Neural cell (in vitro differentiated cells): ENCODE measurements at regions not wholly inside any gene's neighbourhood (a gene's known extent, or its start where the extent isn't known, plus 50 kb on each side); places are given as distances from the start of the nearest gene placed in this dataset.

Source experiments
- CTCF ChIP-seq: fragments of 450-650 bp; IDR thresholded peaks from 2 replicates; pipeline ENCODE4 v1.5.1; 2014; ENCODE audit warnings: antibody characterized with exemption, mild to moderate bottlenecking, moderate library complexity; ENCODE audit not compliant: poor library complexity, severe bottlenecking
- EP300 ChIP-seq: fragments of 450-650 bp; conservative IDR thresholded peaks from 2 replicates; pipeline ENCODE4 v1.6.1; 2014; ENCODE audit warnings: antibody characterized with exemption, mild to moderate bottlenecking, moderate library complexity; ENCODE audit not compliant: poor library complexity, severe bottlenecking
- EZH2 ChIP-seq: fragments of 200-600, 300-800 bp; shearing (Covaris generic), sonication (generic); IDR thresholded peaks from 2 replicates; pipeline ENCODE4 v1.6.1; 2014; ENCODE audit warnings: antibody characterized with exemption, low read length, borderline replicate concordance, mild to moderate bottlenecking; ENCODE audit not compliant: insufficient read depth, poor library complexity, severe bottlenecking
- MXI1 ChIP-seq: fragments of 450-650 bp; conservative IDR thresholded peaks from 2 replicates; pipeline ENCODE4 v1.6.1; 2014; ENCODE audit warnings: antibody characterized with exemption, mild to moderate bottlenecking; ENCODE audit not compliant: poor library complexity, severe bottlenecking
- POLR2AphosphoS5 ChIP-seq: IDR thresholded peaks from 2 replicates; pipeline ENCODE4 v1.6.1; 2012
- RAD21 ChIP-seq: fragments of 450-650 bp; conservative IDR thresholded peaks from 2 replicates; pipeline ENCODE4 v1.6.1; 2014; ENCODE audit warnings: antibody characterized with exemption, mild to moderate bottlenecking, moderate library complexity
- REST ChIP-seq: IDR thresholded peaks from 2 replicates; pipeline ENCODE4 v1.6.1; 2012; ENCODE audit warnings: borderline replicate concordance
- SMC3 ChIP-seq: fragments of 450-650 bp; conservative IDR thresholded peaks from 2 replicates; pipeline ENCODE4 v1.6.1; 2014; ENCODE audit warnings: antibody characterized with exemption, mild to moderate bottlenecking, moderate library complexity; ENCODE audit not compliant: poor library complexity

DNA sequence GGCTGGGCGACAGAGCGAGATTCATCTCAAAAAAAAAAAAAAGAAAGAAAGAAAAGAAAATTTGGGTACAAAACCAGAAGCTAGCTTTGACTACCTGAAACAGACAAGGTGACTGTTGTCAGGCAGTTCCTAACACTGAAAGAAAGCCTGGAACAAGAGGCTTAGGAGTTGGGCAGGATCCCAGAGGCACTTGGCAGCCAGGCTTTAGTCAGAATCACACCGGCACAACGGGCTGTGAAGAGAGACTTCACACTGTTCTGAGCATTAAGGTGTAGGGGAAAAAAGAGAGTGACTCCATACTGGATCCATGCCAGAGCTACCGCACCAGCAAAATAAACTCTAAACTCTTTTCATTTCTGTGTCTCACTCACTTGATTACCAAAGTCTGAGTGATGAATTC, 130.8 kb downstream of the ZNF467 start:
- no peak for TF ChIP-seq POLR2AphosphoS5
- TF ChIP-seq CTCF = no peak
- no peak for TF ChIP-seq REST
- TF ChIP-seq SMC3 = no peak
- no peak for TF ChIP-seq MXI1
- no peak for TF ChIP-seq RAD21
- no peak for TF ChIP-seq EP300
- TF ChIP-seq EZH2 = no peak
